IMR-90 (cell line): ENCODE measurements at regions not wholly inside any gene's neighbourhood (a gene's known extent, or its start where the extent isn't known, plus 50 kb on each side); places are given as distances from the start of the nearest gene placed in this dataset.
"Not testable (repeated sequence)": the region's sequence is repeated elsewhere in the genome, so short reads cannot be mapped to it uniquely, and the experiment has no call there.

ENCODE experiments used
- ATAC-seq: fragments of 200-7000 bp; cut with Tn5 transposase; 2 replicates; pipeline ENCODE4 v1.9.1; 2020; ENCODE audit warnings: low read depth, mild to moderate bottlenecking, moderate library complexity
- BruUV-seq: library from RNA; stranded (reverse); fragments of 400-500 nt; replicated peaks from 2 replicates; lab custom pipeline; 2021; lab: Mats Ljungman, UMichigan
- CTCF ChIA-PET: fragments of 300-600 bp; formaldehyde crosslinking; extraction: SDS; loops from one replicate; lab custom pipeline; 2021; ENCODE audit warnings: antibody characterized with exemption; lab: Yijun Ruan, JAX
- POLR2A ChIA-PET: fragments of 300-600 bp; sonication (Branson Sonifier 250); formaldehyde crosslinking; loops from one replicate; lab custom pipeline; 2022; ENCODE audit warnings: antibody characterized with exemption; ENCODE audit not compliant: unreplicated experiment; lab: Charles Lee
- DNase-seq: peaks from one replicate; pipeline ENCODE4 v3.0.0; 2013
- H2AFZ ChIP-seq: replicated peaks from 2 replicates; pipeline ENCODE3; 2013; ENCODE audit warnings: low read length, mild to moderate bottlenecking; ENCODE audit not compliant: poor library complexity
- H2AK5ac ChIP-seq: 2 replicates; pipeline ENCODE4 v1.6.1; 2013; ENCODE audit warnings: low read depth, low read length, inconsistent platforms
- H2AK9ac ChIP-seq: replicated peaks from 2 replicates; pipeline ENCODE3; 2013; ENCODE audit warnings: mild to moderate bottlenecking, low read depth, low read length, moderate library complexity; ENCODE audit not compliant: poor library complexity
- H2BK120ac ChIP-seq: 2 replicates; pipeline ENCODE4 v1.6.1; 2013; ENCODE audit warnings: low read depth, low read length, inconsistent platforms
- H2BK15ac ChIP-seq: 3 replicates; pipeline ENCODE4 v1.6.1; 2013; ENCODE audit warnings: low read depth, low read length, inconsistent platforms
- H2BK20ac ChIP-seq: 2 replicates; pipeline ENCODE4 v1.6.1; 2013; ENCODE audit warnings: low read depth, mild to moderate bottlenecking, inconsistent platforms, low read length, moderate library complexity
- H2BK5ac ChIP-seq: 2 replicates; pipeline ENCODE4 v1.6.1; 2013; ENCODE audit warnings: mild to moderate bottlenecking, low read depth, low read length, inconsistent platforms; ENCODE audit not compliant: poor library complexity, severe bottlenecking
- H3K14ac ChIP-seq: replicated peaks from 2 replicates; pipeline ENCODE4 v1.6.1; 2013; ENCODE audit warnings: low read depth, low read length, inconsistent platforms
- H3K18ac ChIP-seq: 2 replicates; pipeline ENCODE4 v1.6.1; 2013; ENCODE audit warnings: low read depth, low read length, control low read depth
- H3K23ac ChIP-seq: 2 replicates; pipeline ENCODE4 v1.6.1; 2013; ENCODE audit warnings: low read depth, low read length, inconsistent platforms
- H3K27ac ChIP-seq: 2 replicates; pipeline ENCODE4 v1.5.1; 2013; ENCODE audit warnings: mild to moderate bottlenecking, control low read depth, low read length; ENCODE audit not compliant: insufficient read depth
- H3K27me3 ChIP-seq: 2 replicates; pipeline ENCODE4 v1.6.1; 2013; ENCODE audit warnings: low read length; ENCODE audit not compliant: control insufficient read depth, insufficient read depth
- H3K36me3 ChIP-seq: 2 replicates; pipeline ENCODE4 v1.6.1; 2013; ENCODE audit warnings: low read length, mixed read lengths; ENCODE audit not compliant: control insufficient read depth, insufficient read depth
- H3K4ac ChIP-seq: 2 replicates; pipeline ENCODE4 v1.6.1; 2013; ENCODE audit warnings: low read depth, low read length, inconsistent platforms
- H3K4me1 ChIP-seq: 2 replicates; pipeline ENCODE4 v1.6.1; 2013; ENCODE audit warnings: low read length, mixed read lengths; ENCODE audit not compliant: control insufficient read depth, insufficient read depth
- H3K4me2 ChIP-seq: 2 replicates; pipeline ENCODE4 v1.6.1; 2013; ENCODE audit warnings: low read depth, mild to moderate bottlenecking, control low read depth, low read length, moderate library complexity
- H3K4me3 ChIP-seq: 2 replicates; pipeline ENCODE4 v1.5.1; 2013; ENCODE audit warnings: low read depth, mild to moderate bottlenecking, control low read depth, low read length, moderate library complexity; ENCODE audit not compliant: insufficient read depth
- H3K56ac ChIP-seq: 2 replicates; pipeline ENCODE4 v1.6.1; 2013; ENCODE audit warnings: low read length, inconsistent platforms; ENCODE audit not compliant: insufficient read depth; ENCODE audit errors: extremely low read depth
- H3K79me1 ChIP-seq, 2 experiments: 2 replicates each; pipeline ENCODE4 v1.6.1; 2013; ENCODE audit warnings: low read length in 2 of 2, inconsistent platforms in 1 of 2, low read depth in 1 of 2
- H3K9ac ChIP-seq: 2 replicates; pipeline ENCODE4 v1.6.1; 2013; ENCODE audit warnings: low read depth, low read length, control low read depth
- H3K9me1 ChIP-seq: 2 replicates; pipeline ENCODE4 v1.6.1; 2013; ENCODE audit warnings: low read length, inconsistent platforms; ENCODE audit not compliant: insufficient read depth
- H3K9me3 ChIP-seq: 2 replicates; pipeline ENCODE4 v1.6.1; 2013; ENCODE audit warnings: low read length; ENCODE audit not compliant: control insufficient read depth, insufficient read depth
- H4K20me1 ChIP-seq: 2 replicates; pipeline ENCODE4 v1.6.1; 2013; ENCODE audit warnings: low read length, inconsistent platforms; ENCODE audit not compliant: insufficient read depth
- H4K5ac ChIP-seq: 2 replicates; pipeline ENCODE4 v1.6.1; 2013; ENCODE audit warnings: mild to moderate bottlenecking, low read depth, low read length, control low read depth
- H4K8ac ChIP-seq, 2 experiments: 2 replicates each; pipeline ENCODE4 v1.6.1; 2013; ENCODE audit warnings: low read depth in 2 of 2, low read length in 2 of 2, control low read depth in 1 of 2, inconsistent platforms in 1 of 2
- H4K91ac ChIP-seq: 2 replicates; pipeline ENCODE4 v1.6.1; 2013; ENCODE audit warnings: low read depth, low read length, inconsistent platforms; ENCODE audit not compliant: insufficient read depth
- WGBS, 2 experiments: methylation state at CpG; one replicate each; pipeline versions ENCODE4 v1.1.5 to v1.1.7; 2013; ENCODE audit warnings: missing lambda C conversion rate in 2 of 2; ENCODE audit not compliant: insufficient read length in 1 of 2; ENCODE audit errors: extremely low coverage in 2 of 2; 5-methylcytosine and 5-hydroxymethylcytosine counted together
- dilution Hi-C: fragments of 300-500 bp; cut with HindIII; formaldehyde crosslinking; loops from one replicate; pipeline ENCODE4 v1.14.3; 2018; ENCODE audit warnings: low sequenced_read_pairs; ENCODE audit not compliant: unreplicated experiment
- in situ Hi-C: fragments of 300-500 bp; cut with MboI; formaldehyde crosslinking; loops from 3 replicates; pipeline ENCODE4 v1.14.3; 2019; ENCODE audit warnings: low sequenced_read_pairs, inconsistent platforms, mixed read lengths
- intact Hi-C: fragments of 100-400 bp; cut with micrococcal nuclease; formaldehyde crosslinking; loops from 2 replicates; pipeline ENCODE4 v1.10.0; 2022

- H3K4me3 ChIP-seq, H3K79me1 ChIP-seq, intact Hi-C loops, CTCF ChIA-PET, H2BK120ac ChIP-seq, H4K8ac ChIP-seq, H2BK5ac ChIP-seq, H3K4me1 ChIP-seq, H2BK20ac ChIP-seq, H2AK9ac ChIP-seq, H3K18ac ChIP-seq, H2AFZ ChIP-seq, DNase-seq, BruUV-seq, H3K4ac ChIP-seq, H3K56ac ChIP-seq, H4K5ac ChIP-seq, H2BK15ac ChIP-seq, H4K20me1 ChIP-seq, H4K91ac ChIP-seq, in situ Hi-C loops, POLR2A ChIA-PET, H3K36me3 ChIP-seq, H3K9ac ChIP-seq, H3K27me3 ChIP-seq, H3K23ac ChIP-seq, H3K9me3 ChIP-seq, H2AK5ac ChIP-seq, H3K14ac ChIP-seq, H3K27ac ChIP-seq, H3K4me2 ChIP-seq, H3K9me1 ChIP-seq, dilution Hi-C loops, ATAC-seq: not testable (repeated sequence)
- no CpG with 5 or more reads among the region's 20 CpGs for WGBS, 2 experiments
These were observed 957.8 kb downstream of the RPIA start for GRCh38 chr2:89649268-89649667.

- CTCF ChIA-PET, H3K18ac ChIP-seq, dilution Hi-C loops, POLR2A ChIA-PET, H2BK15ac ChIP-seq, H3K79me1 ChIP-seq, H3K14ac ChIP-seq, H3K23ac ChIP-seq, H3K36me3 ChIP-seq, H4K91ac ChIP-seq, H3K4me2 ChIP-seq, in situ Hi-C loops, DNase-seq, H2AK9ac ChIP-seq, H2BK20ac ChIP-seq, H3K9ac ChIP-seq, ATAC-seq, H3K4ac ChIP-seq, H3K4me1 ChIP-seq, BruUV-seq, H2BK120ac ChIP-seq, H3K27ac ChIP-seq, H3K27me3 ChIP-seq, H4K20me1 ChIP-seq, intact Hi-C loops, H2BK5ac ChIP-seq, H3K56ac ChIP-seq, H4K8ac ChIP-seq, H2AK5ac ChIP-seq, H4K5ac ChIP-seq, H3K9me1 ChIP-seq, H3K9me3 ChIP-seq, H2AFZ ChIP-seq, H3K4me3 ChIP-seq: not testable (repeated sequence)
- WGBS, 2 experiments: no CpG with 5 or more reads among the region's 4 CpGs
These were observed 987.8 kb downstream of the RPIA start for GRCh38 chr2:89679254-89679653.
